ENCODE measurements at regions not wholly inside any gene's neighbourhood (a gene's known extent, or its start where the extent isn't known, plus 50 kb on each side); places are given as distances from the start of the nearest gene placed in this dataset.
"Not testable (repeated sequence)": the region's sequence is repeated elsewhere in the genome, so short reads cannot be mapped to it uniquely, and the experiment has no call there.

GRCh38 chr14:45811155-45811554 lies 558.2 kb upstream of the MIS18BP1 start:
- DNase-seq, result no peak

DNA sequence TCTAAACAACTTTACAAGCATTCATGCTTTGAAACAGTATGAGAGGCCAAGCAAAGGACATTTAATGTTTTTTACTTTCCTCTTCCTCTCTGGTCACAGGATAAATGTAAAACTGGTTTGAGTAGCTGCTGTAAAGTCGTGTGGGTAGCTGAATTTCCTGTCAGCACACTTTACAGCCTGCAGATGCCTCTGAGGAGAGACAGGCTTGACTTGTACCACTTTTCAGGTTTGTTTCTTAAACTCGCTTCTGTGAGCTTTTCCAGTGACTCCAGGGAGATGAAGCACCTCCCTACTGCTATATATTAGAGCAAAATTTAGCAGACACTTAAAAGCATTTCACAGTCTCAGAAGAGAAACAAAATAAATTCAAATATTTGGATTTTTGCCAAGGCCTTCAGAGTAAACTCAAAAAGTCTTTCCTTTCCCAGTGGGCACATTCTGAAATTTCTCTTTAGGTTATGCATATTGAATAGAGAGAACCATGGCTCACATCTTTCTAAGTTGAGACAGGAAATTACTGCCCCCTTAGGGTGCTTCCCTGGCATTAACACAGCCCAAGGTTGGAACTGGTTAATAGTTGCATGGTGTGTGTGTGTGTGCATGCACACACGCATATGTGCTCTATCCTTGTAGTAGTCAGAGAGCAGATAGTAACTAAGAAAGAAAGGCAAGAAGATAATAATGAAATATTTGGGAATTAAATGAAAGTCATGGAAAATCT lies 557.3 kb upstream of the MIS18BP1 start:
- DNase-seq, result no peak

DNA sequence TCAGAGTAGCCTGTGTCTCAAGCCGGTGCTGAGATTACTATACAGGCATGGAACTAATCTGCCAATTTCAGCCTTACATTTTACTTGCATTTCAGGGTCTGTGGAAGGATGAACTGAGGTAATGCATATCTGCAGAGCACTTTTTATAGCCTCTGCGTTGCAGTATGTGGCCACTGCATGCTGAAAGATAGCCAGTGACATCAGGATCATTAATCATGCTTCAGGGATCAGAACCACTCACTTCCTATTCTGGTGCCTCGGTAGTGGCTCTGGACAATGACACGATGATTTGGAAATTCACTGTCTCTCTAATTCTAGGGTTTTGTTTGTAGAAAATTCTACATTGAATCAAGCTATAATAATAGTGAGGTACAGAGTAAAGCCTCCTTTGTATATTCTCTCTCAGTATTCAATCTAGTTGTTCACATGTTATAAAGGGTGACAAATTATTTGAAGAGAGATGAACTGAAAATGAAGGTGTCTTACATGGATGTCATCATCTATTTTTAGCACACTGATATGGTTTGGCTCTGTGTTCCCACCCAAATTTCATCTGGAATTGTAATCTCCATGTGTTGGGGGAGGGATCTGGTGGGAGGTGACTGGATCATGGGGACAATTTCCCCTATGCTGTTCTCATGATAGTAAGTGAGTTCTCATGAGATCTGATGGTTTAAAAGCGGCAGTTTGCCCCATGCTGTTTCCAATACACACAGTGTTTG lies 554.3 kb upstream of the MIS18BP1 start:
- no peak for DNase-seq

GRCh38 chr14:45799511-45799910 lies 546.5 kb upstream of the MIS18BP1 start:
- DNase-seq, result no peak

GRCh38 chr14:45798659-45799058 lies 545.7 kb upstream of the MIS18BP1 start:
- no peak for DNase-seq

- DNase-seq, result not testable (repeated sequence)
Measured at GRCh38 chr14:45796006-45796405, 543.0 kb upstream of the MIS18BP1 start.

DNA sequence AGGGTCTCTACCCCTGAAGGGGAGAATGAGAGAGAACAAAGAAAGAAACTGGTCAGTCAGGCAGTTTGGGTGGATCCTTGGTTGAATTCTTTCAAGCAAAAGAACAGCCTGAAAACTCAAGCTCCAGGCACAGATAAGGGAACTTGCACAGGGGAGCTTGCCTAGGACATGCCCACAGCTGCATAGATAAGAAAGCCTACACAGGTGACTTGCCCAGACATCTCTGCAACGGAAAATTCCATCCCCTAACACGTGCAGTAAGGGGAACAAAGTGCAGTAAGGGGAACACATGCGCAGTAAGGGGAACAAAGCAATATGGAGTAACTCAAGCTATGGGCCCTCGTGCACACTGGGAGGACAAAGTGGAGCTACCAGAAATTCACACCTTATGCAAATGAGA lies 540.1 kb upstream of the MIS18BP1 start:
- no peak for DNase-seq

GRCh38 chr14:45790293-45790692 lies 537.3 kb upstream of the MIS18BP1 start:
- no peak for DNase-seq

DNA sequence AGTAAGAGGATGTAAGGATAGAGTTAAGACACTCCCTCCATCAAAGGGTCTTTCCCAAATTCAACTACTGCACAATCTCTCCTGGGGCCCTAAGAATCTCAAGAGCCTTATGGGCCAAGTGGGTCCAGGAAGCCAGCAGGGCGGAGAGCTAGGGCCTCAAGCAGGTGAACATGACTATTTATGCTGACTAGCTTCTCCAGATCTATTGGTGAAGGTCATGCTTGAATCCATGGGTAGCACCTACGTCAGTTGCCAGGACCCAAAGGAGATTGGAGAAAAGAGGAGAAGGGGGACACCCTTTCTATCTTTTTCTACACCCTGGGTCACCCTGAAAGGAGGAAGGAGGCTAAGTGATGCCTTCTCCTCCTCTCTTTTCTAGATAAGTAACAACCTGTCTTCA lies 534.2 kb upstream of the MIS18BP1 start:
- DNase-seq, result no peak

DNA sequence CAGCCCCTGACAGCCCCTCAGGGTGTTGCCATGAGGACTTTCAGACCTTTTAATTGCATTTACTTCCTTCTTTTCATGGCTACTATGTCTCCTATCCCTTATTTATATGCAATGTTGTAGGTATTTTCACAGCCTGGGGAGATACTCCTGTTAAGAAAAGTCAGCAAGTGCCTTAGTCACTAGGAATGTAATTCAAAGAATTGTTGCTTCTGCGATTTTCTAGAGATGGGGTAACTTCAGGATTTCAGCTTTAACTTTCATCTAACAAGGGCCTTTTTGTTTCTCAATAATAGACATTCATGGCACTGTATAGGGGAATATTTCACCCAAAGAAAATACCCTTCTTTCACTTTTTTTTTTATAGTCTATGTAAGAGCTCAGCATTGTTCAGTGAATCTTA lies 533.3 kb upstream of the MIS18BP1 start:
- DNase-seq, result no peak

- DNase-seq, result no peak
Measured at GRCh38 chr14:45785240-45785639, 532.2 kb upstream of the MIS18BP1 start.

DNA sequence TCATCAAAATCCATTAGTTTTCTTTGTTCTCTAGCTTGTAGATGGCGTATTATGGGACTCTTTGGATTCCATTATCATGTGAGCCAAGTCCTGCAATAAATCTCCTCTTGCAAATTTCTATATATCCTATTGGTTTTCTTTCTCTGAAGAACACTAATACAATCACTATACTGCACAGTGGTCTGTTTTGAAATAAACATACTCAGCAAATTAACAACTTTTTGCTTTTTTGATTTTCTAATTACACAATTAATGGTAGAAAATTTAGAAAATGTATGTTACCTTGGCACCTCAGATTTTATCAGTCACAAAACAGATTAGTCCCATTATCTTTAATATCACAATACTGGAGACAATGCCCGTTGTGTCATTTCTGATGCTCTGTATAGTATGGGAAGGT lies 513.2 kb upstream of the MIS18BP1 start:
- no peak for DNase-seq

DNA sequence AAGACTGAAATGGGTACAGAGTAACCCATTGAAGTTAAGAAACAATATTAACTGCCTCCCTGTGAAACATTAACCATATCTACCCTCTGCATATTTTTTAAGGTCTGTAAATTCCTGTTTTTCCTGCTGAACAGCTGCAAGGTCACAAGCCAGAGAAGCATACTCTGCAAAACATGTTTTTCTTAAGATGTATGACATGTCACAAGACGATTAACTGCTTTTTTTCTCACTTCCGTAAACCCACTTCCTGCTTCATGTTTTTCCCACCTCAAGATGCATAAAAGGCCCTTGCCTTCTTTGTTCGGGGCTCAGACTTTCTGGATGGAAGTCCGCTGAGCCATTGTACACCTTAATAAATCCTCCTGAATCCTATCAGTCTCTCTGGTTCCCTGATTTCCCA lies 504.7 kb upstream of the MIS18BP1 start:
- DNase-seq, result no peak

DNA sequence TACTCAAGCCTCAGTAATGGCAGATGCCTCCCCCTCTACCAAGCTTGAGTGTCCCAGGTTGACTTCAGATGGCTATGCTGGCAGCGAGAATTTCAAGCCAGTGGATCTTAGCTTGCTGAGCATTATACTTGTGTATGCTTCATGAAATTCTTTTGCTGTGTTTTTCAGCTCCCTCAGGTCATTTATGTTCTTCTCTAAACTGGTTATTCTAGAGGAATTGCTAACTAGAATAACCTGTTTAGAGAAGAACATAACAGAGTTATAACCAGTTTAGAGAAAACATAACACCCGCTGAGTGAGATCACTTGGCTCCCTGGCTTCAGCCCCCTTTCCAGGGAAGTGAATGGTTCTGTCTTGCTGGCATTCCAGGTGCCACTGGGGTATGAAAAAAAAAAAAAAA lies 503.4 kb upstream of the MIS18BP1 start:
- DNase-seq, result not testable (repeated sequence)

DNA sequence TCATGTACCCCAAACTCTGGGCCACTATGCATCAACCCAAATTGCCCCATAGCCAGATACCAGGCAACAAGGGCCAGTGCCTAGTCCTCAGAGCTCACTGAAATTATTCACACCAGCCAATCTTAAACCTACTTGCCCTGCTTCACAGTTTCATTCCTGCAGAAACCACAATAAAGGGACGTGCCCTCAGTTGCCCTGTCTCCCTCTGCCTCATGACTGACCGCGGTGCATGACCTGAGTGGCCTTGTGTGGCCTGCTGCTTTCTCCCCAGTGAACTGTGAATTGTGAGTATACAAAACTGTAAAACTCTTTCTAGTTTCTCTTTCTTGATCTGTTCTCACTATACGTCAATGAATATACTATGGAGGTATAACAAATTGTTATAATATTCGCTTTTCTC lies 490.9 kb upstream of the MIS18BP1 start:
- no peak for DNase-seq

DNA sequence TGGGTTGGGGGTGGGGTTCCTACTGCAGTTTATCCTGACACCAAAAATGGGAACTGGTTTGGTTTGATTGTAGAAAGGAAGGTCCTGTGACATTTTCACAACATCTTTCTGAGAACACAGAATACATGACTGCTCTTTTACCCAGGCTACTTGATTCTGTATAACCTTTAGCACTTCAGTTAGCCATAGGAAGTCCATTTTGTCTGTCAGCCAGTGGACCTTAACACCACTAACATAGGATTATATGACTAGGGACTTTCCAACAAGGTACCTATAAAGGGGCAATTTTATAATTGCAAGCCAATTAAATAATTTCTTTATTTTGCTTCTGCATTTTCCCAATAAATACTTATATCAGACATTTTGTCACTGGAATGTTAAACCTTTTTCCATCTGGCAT lies 489.2 kb upstream of the MIS18BP1 start:
- no peak for DNase-seq

DNA sequence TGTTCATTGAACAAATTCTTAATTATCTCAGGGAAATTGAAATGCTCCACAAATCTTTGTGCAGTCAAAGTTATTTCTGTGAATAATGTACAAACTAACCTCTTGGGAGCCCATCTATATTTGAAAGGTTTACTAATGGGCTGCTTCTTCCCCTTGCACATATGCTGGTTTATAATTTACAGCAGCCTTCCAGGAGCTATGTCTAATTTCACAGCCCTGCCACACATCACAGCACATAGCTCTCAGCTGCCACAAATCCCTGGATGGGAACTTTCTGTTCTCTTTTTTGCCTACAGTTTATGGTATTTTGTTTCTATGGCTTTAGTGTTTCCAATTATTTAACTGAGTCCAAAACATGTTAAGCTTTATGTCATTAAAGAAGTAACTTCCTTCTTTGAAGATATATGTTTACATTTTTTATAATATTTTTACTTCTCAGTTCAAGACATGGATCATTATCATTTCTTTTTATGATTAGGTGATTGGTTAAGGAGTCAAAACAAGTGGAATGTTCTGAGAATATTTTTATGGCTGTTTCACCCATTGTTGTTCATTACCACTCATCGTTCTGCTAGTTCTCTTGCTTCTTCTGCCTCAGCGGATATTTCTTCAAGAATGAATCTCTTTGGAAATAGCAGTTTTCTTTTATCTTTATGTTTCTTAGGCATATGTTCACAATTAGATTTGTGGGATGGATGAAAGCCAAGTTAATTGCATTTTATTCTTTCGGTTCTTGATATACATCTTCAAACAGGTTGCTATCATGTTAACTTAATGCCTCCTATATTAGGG lies 475.6 kb upstream of the MIS18BP1 start:
- no peak for DNase-seq

DNA sequence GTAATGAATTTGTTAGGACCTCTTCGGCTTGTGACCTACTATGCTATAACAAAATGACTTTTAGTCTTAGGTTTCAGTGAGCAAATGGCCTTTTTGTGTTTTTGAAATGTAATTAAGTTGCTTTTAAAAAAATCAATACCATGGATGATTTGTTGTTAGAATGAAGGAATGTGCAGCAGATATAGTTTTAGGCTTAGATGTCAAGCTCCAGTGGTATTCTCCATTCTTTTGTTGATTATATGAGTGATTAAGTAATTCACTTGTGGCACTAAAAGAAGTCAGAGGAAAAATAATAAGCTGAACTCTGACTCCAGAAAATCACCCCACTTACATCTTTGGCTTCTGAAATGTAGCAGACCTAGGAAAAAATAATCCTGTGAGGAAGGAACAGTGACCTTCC lies 474.1 kb upstream of the MIS18BP1 start:
- DNase-seq, result no peak

DNA sequence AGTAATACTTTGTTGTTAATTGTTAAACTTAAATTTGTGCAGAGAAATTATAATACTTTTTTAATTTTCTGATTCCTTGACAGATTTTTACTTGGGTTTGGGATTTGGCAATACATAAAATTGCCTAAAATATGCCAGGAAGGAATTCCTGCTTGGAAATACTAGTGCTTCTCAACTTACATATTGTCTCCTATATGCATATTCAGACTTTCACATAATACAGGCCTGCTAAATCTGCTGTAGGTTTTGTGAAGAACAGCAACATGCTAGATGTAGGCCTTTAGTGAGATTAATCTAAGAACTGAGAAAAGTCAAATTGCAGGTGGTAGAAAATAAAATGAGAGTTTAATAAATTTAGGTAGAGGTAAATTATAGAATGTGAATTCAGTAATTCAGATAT lies 468.5 kb upstream of the MIS18BP1 start:
- no peak for DNase-seq

GRCh38 chr14:45716572-45716971 lies 463.6 kb upstream of the MIS18BP1 start:
- DNase-seq, result no peak

- no peak for DNase-seq
Measured at GRCh38 chr14:45715946-45716345, 462.9 kb upstream of the MIS18BP1 start.

DNA sequence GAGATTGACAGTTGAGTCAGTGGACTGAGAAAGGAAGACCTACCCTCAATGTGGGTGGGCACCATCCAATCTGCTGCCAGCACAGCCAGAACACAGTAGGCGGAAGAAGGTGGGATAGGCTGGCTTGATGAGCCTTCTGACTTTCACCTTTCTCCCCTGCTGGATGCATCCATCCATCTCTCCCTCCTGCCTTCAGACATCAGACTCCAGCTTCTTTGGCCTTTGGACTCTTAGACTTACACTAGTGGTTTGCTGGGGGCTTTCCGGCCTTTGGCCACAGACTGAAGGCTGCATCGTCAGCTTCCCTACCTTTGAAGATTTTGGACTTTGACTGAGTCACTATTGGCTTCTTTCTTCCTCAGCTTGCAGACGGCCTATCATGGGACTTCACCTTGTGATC lies 456.5 kb upstream of the MIS18BP1 start:
- no peak for DNase-seq

GRCh38 chr14:45705940-45706534 lies 453.0 kb upstream of the MIS18BP1 start:
- DNase-seq, result no peak

DNA sequence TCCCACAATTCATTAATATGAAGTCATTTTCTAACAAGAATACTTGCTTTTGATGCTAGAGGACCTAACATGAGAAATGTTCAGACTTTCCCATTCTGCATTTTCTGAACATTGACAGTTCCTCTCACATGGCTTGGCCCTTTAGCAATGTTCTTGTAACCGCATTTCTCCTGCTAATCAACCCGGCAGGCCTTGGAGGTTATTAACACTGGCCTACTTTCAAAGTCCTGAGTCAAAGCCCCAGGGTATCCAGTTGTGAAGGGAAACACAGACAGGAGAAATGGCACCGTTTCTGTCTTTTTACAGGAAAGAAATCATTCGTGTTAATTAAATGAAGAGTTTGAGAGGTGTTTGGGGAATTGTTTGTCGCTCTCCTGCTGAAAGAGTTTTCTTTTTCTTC lies 446.5 kb upstream of the MIS18BP1 start:
- DNase-seq, result no peak
